OCI-LY1 (cell line): ENCODE measurements at regions not wholly inside any gene's neighbourhood (a gene's known extent, or its start where the extent isn't known, plus 50 kb on each side); places are given as distances from the start of the nearest gene placed in this dataset.
A peak's percentile ranks its signal among the peaks of the same experiment; 100 is the strongest.

Source experiments
- H2AFZ ChIP-seq: fragments of 200-600 bp; sonication (generic), shearing (Covaris generic); 2 replicates; pipeline ENCODE4 v1.6.0; 2014; ENCODE audit warnings: antibody characterized with exemption, mild to moderate bottlenecking, low read length
- H3F3A ChIP-seq: fragments of 200-600 bp; sonication (generic), shearing (Covaris generic); 2 replicates; pipeline ENCODE4 v1.6.0; 2014; ENCODE audit warnings: mild to moderate bottlenecking, antibody characterized with exemption, low read length, moderate library complexity; ENCODE audit not compliant: insufficient read depth
- H3K27ac ChIP-seq: fragments of 200-600 bp; sonication (generic); 2 replicates; pipeline ENCODE4 v1.5.1; 2014; ENCODE audit warnings: low read length, mixed run types, mild to moderate bottlenecking, low read depth; ENCODE audit not compliant: poor library complexity, severe bottlenecking
- H3K27me3 ChIP-seq: fragments of 200-600 bp; sonication (generic); 2 replicates; pipeline ENCODE4 v1.6.0; 2014; ENCODE audit warnings: antibody characterized with exemption, mild to moderate bottlenecking, low read length, moderate library complexity; ENCODE audit not compliant: insufficient read depth
- H3K36me3 ChIP-seq: fragments of 200-600 bp; sonication (generic); 2 replicates; pipeline ENCODE4 v1.6.1; 2014; ENCODE audit warnings: mild to moderate bottlenecking, antibody characterized with exemption, low read length, moderate library complexity, mixed read lengths; ENCODE audit not compliant: insufficient read depth
- H3K4me1 ChIP-seq: fragments of 200-600 bp; sonication (generic); 2 replicates; pipeline ENCODE4 v1.5.1; 2014; ENCODE audit warnings: mild to moderate bottlenecking, low read length, moderate library complexity; ENCODE audit not compliant: insufficient read depth, severe bottlenecking
- H3K4me2 ChIP-seq: fragments of 200-600 bp; sonication (generic), shearing (Covaris generic); 2 replicates; pipeline ENCODE4 v1.6.1; 2014; ENCODE audit warnings: low read length
- H3K4me3 ChIP-seq: fragments of 200-600 bp; sonication (generic); 2 replicates; pipeline ENCODE4 v1.5.1; 2014; ENCODE audit warnings: low read length, low read depth, mild to moderate bottlenecking, mixed read lengths; ENCODE audit not compliant: poor library complexity, severe bottlenecking
- H3K79me2 ChIP-seq: fragments of 200-600 bp; shearing (Covaris generic); 2 replicates; pipeline ENCODE4 v1.6.1; 2016; ENCODE audit warnings: mixed run types, low read length, mixed read lengths; ENCODE audit not compliant: insufficient read depth
- H3K9ac ChIP-seq: fragments of 200-600 bp; sonication (generic), shearing (Covaris generic); 2 replicates; pipeline ENCODE4 v1.6.1; 2014; ENCODE audit warnings: mild to moderate bottlenecking, low read length, mixed read lengths
- H3K9me2 ChIP-seq: fragments of 200-600 bp; sonication (generic), shearing (Covaris generic); 2 replicates; pipeline ENCODE4 v1.6.1; 2014; ENCODE audit warnings: low read depth, mild to moderate bottlenecking, low read length, mixed read lengths
- H3K9me3 ChIP-seq: fragments of 200-600 bp; shearing (Covaris generic); 2 replicates; pipeline ENCODE4 v1.6.1; 2014; ENCODE audit warnings: low read length, mixed read lengths
- H4K20me1 ChIP-seq: fragments of 200-600 bp; sonication (generic), shearing (Covaris generic); 2 replicates; pipeline ENCODE4 v1.6.0; 2016; ENCODE audit warnings: mild to moderate bottlenecking, low read length; ENCODE audit not compliant: insufficient read depth
- EZH2 ChIP-seq: fragments of 200-600 bp; sonication (generic), shearing (Covaris generic); IDR thresholded peaks from 2 replicates; pipeline ENCODE4 v1.8.0; 2017; ENCODE audit warnings: borderline replicate concordance, mixed run types, mild to moderate bottlenecking, antibody characterized with exemption, low read length, moderate library complexity, mixed read lengths
- TF ChIP-seq, protein P1 (sequence below): fragments of 200-600 bp; sonication (generic), shearing (Covaris generic); IDR thresholded peaks from 2 replicates; pipeline ENCODE4 v1.5.1; 2017; ENCODE audit warnings: mild to moderate bottlenecking, antibody characterized with exemption, low read length, moderate library complexity, mixed read lengths

DNA sequence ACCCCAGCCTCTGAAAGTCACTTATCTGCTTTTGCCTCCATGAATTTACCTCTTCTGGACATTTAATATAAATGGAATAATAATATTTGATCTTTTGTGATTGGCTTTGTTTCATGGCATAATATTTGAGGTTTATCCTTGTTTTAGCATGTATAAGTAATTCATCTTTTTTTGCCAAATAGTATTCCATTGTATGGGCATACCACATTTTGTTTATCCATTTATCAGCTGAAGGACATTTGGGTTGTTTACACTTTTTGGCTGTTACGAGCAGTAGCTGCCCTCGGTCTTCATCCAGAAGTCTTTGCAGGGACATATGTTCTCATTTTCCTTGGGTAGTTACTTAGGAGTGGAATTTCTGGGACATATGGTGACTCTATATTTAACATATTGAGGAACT lies 53.0 kb upstream of the SMIM21 start:
- no peak for TF ChIP-seq EZH2
- TF ChIP-seq, protein P1, sequence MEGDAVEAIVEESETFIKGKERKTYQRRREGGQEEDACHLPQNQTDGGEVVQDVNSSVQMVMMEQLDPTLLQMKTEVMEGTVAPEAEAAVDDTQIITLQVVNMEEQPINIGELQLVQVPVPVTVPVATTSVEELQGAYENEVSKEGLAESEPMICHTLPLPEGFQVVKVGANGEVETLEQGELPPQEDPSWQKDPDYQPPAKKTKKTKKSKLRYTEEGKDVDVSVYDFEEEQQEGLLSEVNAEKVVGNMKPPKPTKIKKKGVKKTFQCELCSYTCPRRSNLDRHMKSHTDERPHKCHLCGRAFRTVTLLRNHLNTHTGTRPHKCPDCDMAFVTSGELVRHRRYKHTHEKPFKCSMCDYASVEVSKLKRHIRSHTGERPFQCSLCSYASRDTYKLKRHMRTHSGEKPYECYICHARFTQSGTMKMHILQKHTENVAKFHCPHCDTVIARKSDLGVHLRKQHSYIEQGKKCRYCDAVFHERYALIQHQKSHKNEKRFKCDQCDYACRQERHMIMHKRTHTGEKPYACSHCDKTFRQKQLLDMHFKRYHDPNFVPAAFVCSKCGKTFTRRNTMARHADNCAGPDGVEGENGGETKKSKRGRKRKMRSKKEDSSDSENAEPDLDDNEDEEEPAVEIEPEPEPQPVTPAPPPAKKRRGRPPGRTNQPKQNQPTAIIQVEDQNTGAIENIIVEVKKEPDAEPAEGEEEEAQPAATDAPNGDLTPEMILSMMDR, result no peak
- H3K27ac ChIP-seq, result no peak overlapping the region
- no peaks in the 10 kb centered on the region for H3K27me3 ChIP-seq
- no peaks in the 10 kb centered on the region for H3K79me2 ChIP-seq
- H3K4me2 ChIP-seq, result no peak overlapping the region
- H4K20me1 ChIP-seq, result no peaks in the 10 kb centered on the region
- no peaks in the 10 kb centered on the region for H3K4me1 ChIP-seq
- no peaks in the 10 kb centered on the region for H3K9me2 ChIP-seq
- H3K4me3 ChIP-seq, result no peak overlapping the region
- no peak overlapping the region for H3K9ac ChIP-seq
- H2AFZ ChIP-seq, result no peak overlapping the region
- H3K36me3 ChIP-seq, result no peaks in the 10 kb centered on the region
- H3K9me3 ChIP-seq, result peaks cover 11% of the 10 kb centered on the region; the same call in 1 of the 2 replicates
- no peaks in the 10 kb centered on the region for H3F3A ChIP-seq

DNA sequence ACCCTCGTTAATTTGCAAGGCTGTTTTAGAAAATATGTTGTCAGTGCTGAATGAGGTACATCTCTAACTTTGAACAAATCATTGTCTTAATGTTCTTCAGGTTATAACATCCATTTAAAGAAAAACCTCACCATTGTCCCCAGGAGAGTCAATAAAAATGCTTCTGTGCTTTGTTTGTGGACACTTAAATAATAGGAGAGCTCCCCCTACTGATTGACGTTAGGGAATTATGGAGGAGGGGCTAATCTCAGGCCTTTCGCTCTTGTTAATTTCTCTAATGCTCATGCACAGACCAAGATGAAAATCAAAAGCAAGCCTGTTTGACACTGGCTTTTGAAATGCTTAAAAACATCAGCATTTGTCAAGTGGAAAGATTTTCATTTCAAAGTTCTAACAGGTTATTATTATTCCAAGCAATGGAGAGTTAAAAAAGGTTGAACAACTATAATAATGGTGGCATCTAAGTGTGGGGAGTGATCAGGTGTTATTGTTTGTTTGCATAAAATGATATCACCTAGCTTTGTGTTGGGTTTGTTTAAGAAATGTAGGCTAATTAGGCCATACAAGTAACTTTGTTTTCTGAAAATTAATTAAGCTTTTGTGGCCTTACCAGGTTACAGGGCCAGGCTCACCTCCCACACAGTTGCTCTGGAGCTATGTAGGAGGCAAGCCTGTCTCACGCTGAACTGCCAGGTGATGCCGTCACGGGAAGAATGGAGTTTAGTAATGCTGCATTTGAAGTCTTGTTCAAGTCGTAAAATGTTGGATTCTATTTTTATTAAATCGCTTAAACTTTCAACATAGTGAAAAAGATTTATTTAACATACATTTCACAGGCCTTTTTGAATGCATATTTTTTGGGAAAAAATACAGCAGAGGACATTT lies 51.7 kb upstream of the SMIM21 start:
- Histone ChIP-seq H3K4me2 (no peak overlapping the region), H3K9me2 (no peaks in the 10 kb centered on the region), H4K20me1 (no peaks in the 10 kb centered on the region), H3K36me3 (no peaks in the 10 kb centered on the region), H3K9me3 (peaks cover 11% of the 10 kb centered on the region; the same call in 1 of the 2 replicates), H3K79me2 (no peaks in the 10 kb centered on the region), H3K27me3 (no peaks in the 10 kb centered on the region), H3K4me3 (no peak overlapping the region), H3K4me1 (no peaks in the 10 kb centered on the region), H2AFZ (no peak overlapping the region), H3K27ac (no peak overlapping the region), H3F3A (no peaks in the 10 kb centered on the region), H3K9ac (no peak overlapping the region)
- TF ChIP-seq, protein P1, result peak; percentile 61
- TF ChIP-seq EZH2, result no peak

DNA sequence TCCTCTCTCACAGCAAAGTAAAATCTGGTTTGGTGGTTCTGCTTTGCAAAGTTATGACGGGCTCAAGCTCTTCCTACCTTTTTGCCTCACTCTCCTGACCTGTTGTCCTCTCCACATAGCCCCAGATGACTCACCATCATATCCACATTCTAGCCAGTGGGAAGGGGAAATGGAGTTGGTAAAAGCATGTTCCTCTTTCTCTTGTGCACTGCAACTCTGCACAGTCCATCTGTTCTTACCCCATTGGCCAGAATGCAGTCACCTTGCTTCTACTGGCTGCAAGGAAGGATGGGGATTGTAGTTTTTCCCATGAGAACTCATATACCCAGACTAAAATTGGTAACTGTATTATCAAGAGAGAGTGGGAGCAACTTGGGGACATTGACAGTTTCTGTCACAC lies 50.4 kb upstream of the SMIM21 start:
- H3F3A ChIP-seq, result no peaks in the 10 kb centered on the region
- no peaks in the 10 kb centered on the region for H4K20me1 ChIP-seq
- H3K27me3 ChIP-seq, result no peaks in the 10 kb centered on the region
- no peaks in the 10 kb centered on the region for H3K4me1 ChIP-seq
- no peaks in the 10 kb centered on the region for H3K79me2 ChIP-seq
- H3K4me2 ChIP-seq, result no peak overlapping the region
- H3K4me3 ChIP-seq, result no peak overlapping the region
- H3K36me3 ChIP-seq, result no peaks in the 10 kb centered on the region
- no peak overlapping the region for H3K27ac ChIP-seq
- no peak for TF ChIP-seq EZH2
- TF ChIP-seq, protein P1, result no peak
- no peaks in the 10 kb centered on the region for H3K9me2 ChIP-seq
- H2AFZ ChIP-seq, result no peak overlapping the region
- peaks cover 2% of the 10 kb centered on the region; the same call in 1 of the 2 replicates for H3K9me3 ChIP-seq
- H3K9ac ChIP-seq, result no peak overlapping the region
